HG03066 (cell line): ENCODE measurements at regions not wholly inside any gene's neighbourhood (a gene's known extent, or its start where the extent isn't known, plus 50 kb on each side); places are given as distances from the start of the nearest gene placed in this dataset.

ENCODE experiments used
- ATAC-seq: cut with Tn5 transposase; IDR thresholded peaks from one replicate; pipeline ENCODE4 v1.9.1; 2021; ENCODE audit warnings: low read depth; ENCODE audit not compliant: unreplicated experiment

GRCh38 chr2:22822835-22823234 lies 562.1 kb upstream of the KLHL29 start:
- no peak for ATAC-seq

- no peak for ATAC-seq
Observed at GRCh38 chr2:22824618-22825017, 560.4 kb upstream of the KLHL29 start.

DNA sequence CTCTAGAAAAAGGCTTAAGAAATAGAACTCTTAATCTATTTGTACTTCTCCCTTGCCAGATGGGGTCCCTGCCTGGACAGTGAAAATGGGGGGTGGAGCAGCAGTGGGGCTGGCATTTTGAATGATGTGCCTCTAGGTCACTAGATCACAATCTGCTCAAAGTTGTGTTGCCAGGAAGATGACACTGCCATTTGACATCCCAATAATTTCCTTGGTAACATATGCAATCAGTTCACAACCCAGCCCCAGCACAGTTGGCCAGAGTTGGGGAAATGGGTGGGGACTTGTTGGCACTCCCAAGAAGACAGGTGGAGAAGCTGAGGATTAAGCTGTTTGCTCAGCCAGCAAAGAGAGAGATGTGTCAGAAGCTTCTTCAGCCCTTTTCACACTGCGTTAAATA lies 558.3 kb upstream of the KLHL29 start:
- ATAC-seq: no peak

DNA sequence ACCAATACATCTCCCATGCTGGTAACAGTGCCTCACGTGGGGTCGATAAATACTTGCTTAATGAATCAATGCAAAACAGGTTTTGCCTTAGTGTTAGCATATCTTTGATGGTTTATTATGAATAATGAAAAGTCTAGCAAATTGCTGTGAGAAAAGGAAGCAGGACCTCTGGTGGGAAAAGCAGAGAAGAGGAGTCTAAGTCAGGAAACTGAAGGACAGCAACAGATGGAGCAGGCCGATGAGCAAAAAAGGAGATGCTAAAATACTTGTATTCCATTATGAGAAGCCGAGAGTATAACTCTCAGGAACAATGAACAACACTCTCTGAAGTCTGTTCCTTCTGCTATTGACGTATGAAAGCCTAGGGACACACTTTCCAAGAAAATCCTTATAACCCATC lies 555.2 kb upstream of the KLHL29 start:
- no peak for ATAC-seq

- ATAC-seq: no peak
Observed at GRCh38 chr2:22832196-22832595, 552.8 kb upstream of the KLHL29 start.

DNA sequence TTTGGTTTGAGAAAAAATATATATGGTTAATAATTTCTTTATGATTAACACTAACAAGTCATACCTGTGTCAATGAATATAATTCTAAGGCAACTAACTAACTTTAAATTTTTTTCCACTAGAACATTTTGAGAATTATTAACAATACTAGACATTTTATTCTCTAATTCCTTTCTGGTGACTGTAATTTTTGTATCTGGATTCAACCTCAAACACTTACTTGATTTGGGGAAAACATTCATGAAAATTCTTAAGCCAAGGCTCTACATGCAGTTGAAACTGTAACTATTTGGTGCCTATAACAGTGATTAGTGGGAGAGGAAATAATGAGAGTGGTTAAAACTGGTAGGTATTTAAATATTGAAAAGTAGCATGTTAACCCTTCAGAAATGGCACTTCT lies 546.5 kb upstream of the KLHL29 start:
- no peak for ATAC-seq

DNA sequence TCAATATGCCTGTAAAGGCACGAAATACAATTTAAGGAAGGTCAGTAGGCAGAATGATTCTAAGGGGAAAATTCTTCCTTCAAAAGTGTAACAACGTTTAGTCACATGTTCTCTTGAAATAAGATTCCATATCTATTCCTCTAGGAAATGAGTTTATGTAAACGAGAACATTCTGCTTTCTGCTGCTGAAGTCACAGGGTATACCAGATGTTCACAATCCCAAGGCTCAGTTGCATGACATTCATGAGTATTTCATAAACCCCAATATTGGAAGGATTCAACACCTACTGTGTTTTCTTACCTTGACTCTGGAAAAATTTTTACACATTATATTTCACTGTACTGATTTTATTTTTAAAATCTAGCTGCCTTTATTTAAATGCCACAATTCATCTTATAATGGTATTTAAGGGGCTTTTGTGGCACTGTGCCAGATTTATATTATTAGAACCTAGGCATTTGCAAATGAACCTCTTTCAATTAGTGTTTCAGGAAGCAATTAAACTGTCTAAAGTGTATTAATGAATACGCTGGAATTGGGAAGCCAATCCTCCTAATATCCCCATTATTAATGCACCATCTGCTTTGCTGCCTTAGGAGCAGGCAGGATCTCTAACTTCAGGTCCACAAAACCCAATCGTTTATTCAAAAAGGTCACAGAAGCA lies 542.6 kb upstream of the KLHL29 start:
- no peak for ATAC-seq

DNA sequence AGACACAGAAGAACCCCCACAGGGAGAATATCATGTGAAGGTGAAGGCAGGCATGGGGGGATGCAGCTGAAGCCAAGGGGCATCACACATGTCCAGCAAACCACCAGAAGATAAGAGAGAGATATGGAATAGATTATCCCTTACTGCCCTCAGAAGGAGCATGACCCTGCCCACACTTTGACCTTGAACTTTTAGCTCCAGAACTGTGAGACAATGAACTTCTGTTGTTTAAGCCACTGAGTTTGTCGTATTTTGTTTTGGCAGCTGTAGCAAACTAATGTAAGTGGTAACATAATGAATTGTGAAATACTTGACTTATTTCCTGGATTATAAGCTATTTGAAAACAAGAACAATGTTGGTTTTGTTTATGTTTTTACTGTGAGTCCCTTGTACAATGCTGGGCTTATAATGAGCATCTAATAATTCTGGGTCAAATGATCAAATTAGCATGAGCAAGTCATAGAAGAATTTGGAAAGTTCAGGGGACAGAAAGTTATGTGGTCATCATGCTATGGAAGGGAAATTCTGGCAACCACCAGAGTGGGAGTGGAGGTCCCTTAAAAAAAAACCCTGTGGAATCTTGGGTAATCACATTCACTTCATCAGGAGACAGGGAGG lies 541.0 kb upstream of the KLHL29 start:
- ATAC-seq: no peak

DNA sequence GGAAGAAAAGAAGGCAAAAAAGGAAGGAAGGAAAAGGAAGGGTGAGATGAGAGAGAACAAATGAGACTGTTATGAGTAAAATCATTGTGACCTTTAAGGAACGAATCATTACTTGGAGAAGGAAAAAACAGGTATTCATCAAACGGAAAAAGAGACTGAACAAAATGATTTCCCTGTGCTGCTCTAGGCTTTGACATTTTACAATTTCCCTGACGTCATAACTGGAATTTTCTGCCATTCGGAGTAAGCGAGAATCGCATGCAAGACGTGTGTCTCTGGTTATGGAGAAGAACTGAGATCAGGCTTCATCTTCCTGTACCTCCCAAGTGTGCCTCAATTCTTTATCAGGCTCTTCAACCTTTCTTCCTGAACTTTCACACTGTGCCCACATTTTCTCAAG lies 534.7 kb upstream of the KLHL29 start:
- no peak for ATAC-seq

GRCh38 chr2:22854588-22854987 lies 530.4 kb upstream of the KLHL29 start:
- no peak for ATAC-seq

DNA sequence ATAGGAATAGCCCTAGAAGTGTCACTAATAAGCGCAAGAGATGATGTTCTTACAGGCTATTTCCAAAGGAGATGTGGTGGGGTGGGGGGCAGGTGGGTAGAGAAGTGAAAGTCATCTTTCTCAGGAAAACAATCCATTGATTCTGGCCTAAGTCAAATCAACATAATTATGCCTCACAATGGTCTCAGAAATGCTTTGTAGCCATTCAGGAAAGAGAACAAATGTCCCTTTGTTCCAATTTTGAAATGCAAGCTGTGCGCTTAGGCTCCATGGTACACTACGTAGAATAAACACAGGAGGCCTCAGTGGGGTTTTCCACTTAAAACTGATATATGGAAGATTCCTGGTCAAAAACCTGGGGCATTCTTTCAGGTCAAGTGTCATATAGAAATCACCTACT lies 529.9 kb upstream of the KLHL29 start:
- no peak for ATAC-seq

DNA sequence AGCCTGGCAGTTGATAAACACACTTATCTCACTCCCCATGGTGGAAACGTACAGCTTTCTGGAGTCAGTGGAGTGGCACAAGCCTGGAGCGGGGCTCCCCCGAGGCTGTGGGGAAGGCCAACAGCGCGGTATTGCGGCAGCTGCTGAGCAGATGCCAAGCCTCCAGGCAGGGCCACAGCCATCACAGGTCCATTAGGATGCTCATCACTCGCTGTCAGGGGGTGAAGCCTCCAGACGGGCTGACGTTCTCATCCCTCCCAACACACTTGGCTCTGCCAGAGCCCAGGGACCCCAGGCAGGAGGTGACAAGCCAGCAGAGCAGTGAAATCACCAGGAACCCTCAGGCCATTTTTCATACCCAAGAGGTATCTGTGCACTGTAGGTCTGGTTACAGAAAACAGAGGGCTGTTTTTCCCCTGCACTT lies 529.2 kb upstream of the KLHL29 start:
- no peak for ATAC-seq

GRCh38 chr2:22867973-22868372 lies 517.0 kb upstream of the KLHL29 start:
- ATAC-seq: no peak

GRCh38 chr2:22878121-22878520 lies 506.9 kb upstream of the KLHL29 start:
- ATAC-seq: no peak

- no peak for ATAC-seq
Observed at GRCh38 chr2:22879009-22879863, 505.7 kb upstream of the KLHL29 start.

DNA sequence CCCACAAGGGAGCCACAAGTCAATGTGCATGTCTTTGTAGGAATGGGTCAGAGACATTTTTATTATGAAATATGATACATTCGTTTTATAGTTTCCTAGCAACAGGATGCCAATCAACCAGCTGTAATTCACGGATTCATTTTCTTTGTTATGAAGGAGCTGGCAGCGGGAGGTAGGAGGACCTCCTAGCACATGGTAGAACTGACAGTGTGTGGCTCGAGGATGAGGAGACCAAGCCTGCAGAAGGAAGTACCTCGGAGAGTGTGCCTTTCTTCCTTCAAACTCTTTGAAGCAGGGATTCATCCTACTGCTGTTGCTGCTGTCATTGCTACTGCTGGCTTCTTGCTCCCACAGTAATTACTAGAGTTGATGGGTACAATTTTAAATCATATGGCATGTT lies 504.8 kb upstream of the KLHL29 start:
- no peak for ATAC-seq

GRCh38 chr2:22882011-22882410 lies 503.0 kb upstream of the KLHL29 start:
- ATAC-seq: no peak

DNA sequence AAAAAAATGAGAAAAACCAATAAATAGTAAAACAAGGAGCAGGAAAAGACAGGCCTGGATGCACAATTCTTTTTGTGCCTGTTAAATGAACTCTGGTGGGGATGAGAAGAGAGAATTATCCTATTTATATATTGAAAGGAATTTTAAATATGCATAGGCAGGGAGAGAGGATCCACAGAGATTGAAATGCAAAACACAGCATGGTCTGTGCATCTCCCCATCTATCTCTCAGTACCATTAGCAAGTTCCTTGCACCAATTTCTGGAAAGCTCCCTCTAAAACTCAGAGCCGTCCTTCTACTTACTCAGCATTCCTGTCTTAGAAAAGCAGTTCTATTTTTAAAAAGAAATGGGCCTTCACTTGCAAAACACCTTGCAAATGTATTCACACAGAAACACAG lies 502.3 kb upstream of the KLHL29 start:
- no peak for ATAC-seq

DNA sequence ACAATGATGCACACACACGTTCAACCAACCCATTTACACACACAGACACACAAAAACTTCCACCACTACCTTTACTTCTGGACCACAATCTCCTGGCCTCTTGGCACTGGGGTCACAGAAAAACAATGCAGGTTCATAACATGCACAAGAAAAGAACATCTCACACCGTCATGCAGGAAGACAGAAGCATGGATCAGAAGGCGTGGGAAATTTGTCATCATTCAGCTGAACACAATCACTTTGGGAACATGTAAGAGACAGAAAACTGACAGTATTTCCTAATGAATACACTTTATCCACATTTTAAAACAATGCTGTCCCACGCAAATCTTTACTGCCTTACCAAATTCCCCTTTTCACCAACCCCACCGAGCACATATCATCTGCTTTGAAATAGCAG lies 501.9 kb upstream of the KLHL29 start:
- ATAC-seq: no peak

DNA sequence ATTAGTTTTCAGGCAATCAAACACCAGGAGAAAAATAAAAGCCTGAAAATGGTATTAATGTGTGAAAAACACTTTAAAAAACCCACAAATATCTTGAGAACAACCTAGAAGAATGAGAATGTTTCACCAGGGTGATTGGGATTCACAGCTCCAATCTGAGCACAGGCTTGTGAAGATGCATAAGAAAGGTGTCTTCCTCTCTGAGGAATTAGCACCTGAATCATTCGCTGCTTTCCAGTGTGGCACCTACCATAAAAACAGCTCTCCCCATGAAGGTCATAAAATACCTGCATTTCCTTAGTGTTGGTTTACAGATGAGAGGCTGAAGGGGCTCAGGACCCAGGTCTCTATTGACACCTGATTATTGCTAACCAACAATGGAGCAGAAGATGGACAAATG lies 499.7 kb upstream of the KLHL29 start:
- ATAC-seq: no peak

- ATAC-seq: no peak
Observed at GRCh38 chr2:22887426-22887825, 497.6 kb upstream of the KLHL29 start.

DNA sequence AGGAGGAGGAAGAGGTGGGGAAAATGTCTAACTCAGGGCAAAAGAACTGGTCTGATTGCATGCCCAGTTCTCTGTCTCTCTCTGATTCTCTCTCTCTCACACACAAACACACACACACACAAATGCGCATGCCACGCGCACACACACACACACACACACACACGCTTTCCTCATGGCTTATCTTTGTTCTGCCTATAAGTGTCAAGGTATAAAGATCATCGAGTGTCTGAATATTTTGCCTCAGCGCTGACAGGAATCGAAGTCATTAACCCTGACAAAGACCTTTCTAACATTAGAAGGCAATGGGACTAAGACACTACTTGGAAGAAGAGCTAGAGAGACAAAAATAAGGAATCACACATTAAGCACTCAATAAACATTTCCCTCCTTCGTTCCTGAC lies 497.1 kb upstream of the KLHL29 start:
- no peak for ATAC-seq
